Smooth muscle cell (in vitro differentiated cells): ENCODE measurements at regions not wholly inside any gene's neighbourhood (a gene's known extent, or its start where the extent isn't known, plus 50 kb on each side); places are given as distances from the start of the nearest gene placed in this dataset.

ENCODE experiments used
- DNase-seq: peaks from one replicate; lab custom pipeline; 2025; ENCODE audit not compliant: unreplicated experiment; lab: John Stamatoyannopoulos, UW
- H2AFZ ChIP-seq: fragments of 200-600 bp; sonication (generic); 2 replicates; pipeline ENCODE4 v1.6.0; 2016; ENCODE audit warnings: antibody characterized with exemption, low read depth, mild to moderate bottlenecking
- H3F3A ChIP-seq: fragments of 200-600 bp; sonication (generic); 2 replicates; pipeline ENCODE4 v1.6.0; 2017; ENCODE audit warnings: antibody characterized with exemption, low read depth
- H3K27ac ChIP-seq: fragments of 200-600 bp; sonication (generic); 2 replicates; pipeline ENCODE4 v1.5.1; 2016; ENCODE audit warnings: low read depth, mild to moderate bottlenecking
- H3K27me3 ChIP-seq: fragments of 200-600 bp; sonication (generic); 2 replicates; pipeline ENCODE4 v1.6.1; 2016; ENCODE audit warnings: low read depth, mild to moderate bottlenecking
- H3K36me3 ChIP-seq: fragments of 200-600 bp; sonication (generic); 2 replicates; pipeline ENCODE4 v1.5.1; 2016; ENCODE audit warnings: low read depth
- H3K4me1 ChIP-seq: fragments of 200-600 bp; sonication (generic); 2 replicates; pipeline ENCODE4 v1.5.1; 2016; ENCODE audit warnings: low read depth
- H3K4me2 ChIP-seq: fragments of 200-600 bp; sonication (generic); 2 replicates; pipeline ENCODE4 v1.6.0; 2016; ENCODE audit warnings: mild to moderate bottlenecking
- H3K4me3 ChIP-seq: fragments of 200-600 bp; sonication (generic); 2 replicates; pipeline ENCODE4 v1.5.1; 2016; ENCODE audit warnings: mild to moderate bottlenecking
- H3K79me2 ChIP-seq: fragments of 200-600 bp; sonication (generic); 2 replicates; pipeline ENCODE4 v1.6.0; 2016; ENCODE audit warnings: low read depth, mild to moderate bottlenecking
- H3K9ac ChIP-seq: fragments of 200-600 bp; sonication (generic); 2 replicates; pipeline ENCODE4 v1.6.0; 2016; ENCODE audit warnings: low read depth
- H3K9me3 ChIP-seq: fragments of 200-600 bp; sonication (generic); replicated peaks from 2 replicates; pipeline ENCODE4 v1.5.1; 2016; ENCODE audit warnings: low read depth
- H4K20me1 ChIP-seq: fragments of 200-600 bp; sonication (generic); 2 replicates; pipeline ENCODE4 v1.6.0; 2016; ENCODE audit warnings: low read depth
- CTCF ChIP-seq: fragments of 200-600 bp; sonication (generic); IDR thresholded peaks from 2 replicates; pipeline ENCODE4 v1.5.1; 2017; ENCODE audit warnings: borderline replicate concordance, mild to moderate bottlenecking, antibody characterized with exemption; ENCODE audit not compliant: insufficient read depth, poor library complexity, severe bottlenecking
- WGBS: methylation state at CpG from one replicate; pipeline ENCODE4 v1.1.7; 2016; ENCODE audit warnings: low lambda C conversion rate; 5-methylcytosine and 5-hydroxymethylcytosine counted together

DNA sequence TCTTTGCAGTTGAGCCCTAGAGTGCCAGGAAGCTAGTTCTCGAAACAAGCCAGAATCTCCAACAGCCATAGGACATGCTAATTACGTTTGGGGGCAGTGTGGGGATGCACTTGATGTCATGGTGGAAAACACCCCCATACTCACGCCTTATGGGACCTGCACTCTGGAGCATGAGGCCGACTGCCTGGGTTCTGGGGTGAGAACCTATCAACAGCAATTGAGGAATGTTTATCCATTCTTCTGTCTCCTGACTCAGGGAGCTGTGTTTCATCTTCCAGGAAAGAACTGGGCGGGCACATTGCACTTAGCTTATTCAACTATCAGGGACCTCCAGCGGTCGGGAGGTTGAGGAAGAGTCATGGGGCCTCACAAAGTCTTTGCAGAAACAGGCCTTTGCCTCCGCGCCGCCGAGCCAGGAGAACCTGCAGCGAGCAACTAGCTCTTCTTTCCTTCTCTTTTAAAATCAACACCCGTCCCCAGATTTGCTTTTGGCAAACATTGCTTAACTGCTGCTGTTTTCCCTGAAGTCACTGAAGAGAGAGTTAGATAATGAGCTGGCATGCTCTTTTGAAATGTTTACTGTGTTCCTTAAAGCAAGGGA, 226.1 kb upstream of the DIO3 start:
- H3K4me2 ChIP-seq = no peak overlapping the region
- DNase-seq = no peak

DNA sequence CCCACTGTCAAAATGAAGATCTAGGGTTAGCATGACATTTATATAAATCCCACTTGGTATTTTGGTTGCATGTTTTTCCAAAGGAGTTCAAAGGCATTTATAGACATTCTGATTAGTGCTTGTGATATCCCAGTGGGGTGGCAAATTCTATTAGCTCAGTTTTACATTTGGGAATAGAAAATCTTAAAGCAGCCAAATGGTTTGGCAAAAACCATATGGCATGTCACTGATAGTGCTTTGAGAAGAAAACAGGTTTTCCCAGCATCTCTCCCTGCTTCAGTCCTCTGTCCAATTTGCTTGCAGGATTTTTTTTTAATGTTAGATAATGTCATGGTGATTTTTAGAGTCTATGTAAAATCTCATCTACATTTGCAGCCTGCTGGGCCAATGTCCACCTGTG, 225.1 kb upstream of the DIO3 start:
- no peaks in the 10 kb centered on the region for H3K9me3 ChIP-seq
- no peaks in the 10 kb centered on the region for H3K27me3 ChIP-seq
- no peaks in the 10 kb centered on the region for H4K20me1 ChIP-seq
- H3K4me3 ChIP-seq = no peak overlapping the region
- H3K27ac ChIP-seq = no peak overlapping the region
- H3K36me3 ChIP-seq = no peaks in the 10 kb centered on the region
- H3K4me2 ChIP-seq = no peak overlapping the region
- no peak overlapping the region for H3K9ac ChIP-seq
- H3K79me2 ChIP-seq = no peaks in the 10 kb centered on the region
- TF ChIP-seq CTCF = no peak
- H3F3A ChIP-seq = no peaks in the 10 kb centered on the region
- no peak overlapping the region for H2AFZ ChIP-seq
- H3K4me1 ChIP-seq = peaks cover 27% of the 10 kb centered on the region
- DNase-seq = no peak

More for the DNA sequence above, 226.1 kb upstream of the DIO3 start:
- no peak overlapping the region for H3K27ac ChIP-seq
- no peak for TF ChIP-seq CTCF
- no peak overlapping the region for H3K9ac ChIP-seq
- no peak overlapping the region for H2AFZ ChIP-seq
- no peaks in the 10 kb centered on the region for H3K27me3 ChIP-seq
- H3K79me2 ChIP-seq = no peaks in the 10 kb centered on the region
- no peaks in the 10 kb centered on the region for H4K20me1 ChIP-seq
- peaks cover 27% of the 10 kb centered on the region for H3K4me1 ChIP-seq
- no peaks in the 10 kb centered on the region for H3F3A ChIP-seq
- H3K36me3 ChIP-seq = no peaks in the 10 kb centered on the region
- H3K4me3 ChIP-seq = no peak overlapping the region
- WGBS = 59% methylated on average over 13 of the region's 13 CpGs
- H3K9me3 ChIP-seq = no peaks in the 10 kb centered on the region

DNA sequence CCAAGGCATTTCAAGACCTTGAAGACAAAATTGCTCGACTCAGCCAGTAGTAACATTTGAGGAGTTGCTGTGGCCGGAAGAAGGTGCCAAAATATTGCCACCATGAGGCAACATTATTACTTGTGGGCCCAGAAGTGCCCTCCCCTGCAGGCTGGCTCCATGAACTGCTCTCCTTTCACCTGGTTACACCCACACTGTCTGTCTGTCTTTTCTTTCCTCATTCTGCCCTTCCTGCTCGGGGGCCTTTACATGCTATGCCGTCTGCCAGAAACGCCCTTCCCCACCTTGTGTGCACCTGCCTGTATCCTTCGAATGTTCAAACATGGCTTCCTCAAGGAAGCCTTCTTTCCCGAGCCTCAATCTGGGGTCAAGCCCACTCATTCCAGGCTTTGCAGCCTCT, 224.2 kb upstream of the DIO3 start:
- no peaks in the 10 kb centered on the region for H4K20me1 ChIP-seq
- no peak overlapping the region for H3K9ac ChIP-seq
- peaks cover 27% of the 10 kb centered on the region for H3K4me1 ChIP-seq
- H3K4me2 ChIP-seq = no peak overlapping the region
- H3F3A ChIP-seq = no peaks in the 10 kb centered on the region
- TF ChIP-seq CTCF = no peak
- no peak for DNase-seq
- no peak overlapping the region for H3K27ac ChIP-seq
- H3K9me3 ChIP-seq = no peaks in the 10 kb centered on the region
- H3K79me2 ChIP-seq = no peaks in the 10 kb centered on the region
- no peaks in the 10 kb centered on the region for H3K36me3 ChIP-seq
- H3K4me3 ChIP-seq = no peak overlapping the region
- H2AFZ ChIP-seq = no peak overlapping the region
- 94% methylated on average over 7 of the region's 7 CpGs for WGBS
- H3K27me3 ChIP-seq = no peaks in the 10 kb centered on the region

- TF ChIP-seq CTCF = no peak
- Histone ChIP-seq H3K27ac (no peak overlapping the region), H3K9ac (no peak overlapping the region), H4K20me1 (no peaks in the 10 kb centered on the region), H3K79me2 (no peaks in the 10 kb centered on the region), H3K9me3 (no peaks in the 10 kb centered on the region), H3K36me3 (no peaks in the 10 kb centered on the region), H3K4me3 (no peak overlapping the region), H2AFZ (no peak overlapping the region), H3K4me1 (peaks cover 14% of the 10 kb centered on the region), H3F3A (no peaks in the 10 kb centered on the region), H3K27me3 (no peaks in the 10 kb centered on the region), H3K4me2 (no peak overlapping the region)
- 89% methylated on average over 8 of the region's 8 CpGs for WGBS
- no peak for DNase-seq
These were observed 220.7 kb upstream of the DIO3 start for GRCh38 chr14:101340556-101340955.
